Stimulated activated CD4-positive, alpha-beta T cell treated with anti-CD3 and anti-CD28 coated beads, Interleukin-1b, Interleukin-23, amount 100 ng/mL, for 1 hour (primary cell): ENCODE measurements at regions not wholly inside any gene's neighbourhood (a gene's known extent, or its start where the extent isn't known, plus 50 kb on each side); places are given as distances from the start of the nearest gene placed in this dataset.

Experiments used
- DNase-seq, 2 donors: peaks; one replicate each; pipeline ENCODE4 v3.0.0-alpha.2; 2020; ENCODE audit warnings: low read depth in 2 of 2

DNA sequence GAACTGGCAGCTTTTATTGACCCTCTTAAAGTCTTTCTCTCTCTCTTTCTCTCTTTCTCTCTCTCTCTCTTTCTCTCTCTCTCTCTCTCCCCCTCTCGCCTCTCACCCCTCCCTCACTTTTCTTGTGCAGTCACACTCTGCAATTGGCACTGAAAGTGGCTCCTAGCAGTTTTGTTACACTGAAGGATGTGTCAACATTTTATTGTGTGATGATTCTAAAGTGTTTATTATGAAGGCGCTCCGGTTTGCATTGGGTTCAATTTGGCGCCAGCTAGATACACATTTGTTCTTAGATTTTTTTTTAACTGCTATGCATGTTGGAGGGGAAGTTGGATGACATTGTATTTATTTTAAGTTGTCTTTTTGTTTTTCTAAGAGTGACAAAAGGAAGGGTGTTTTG, 64.0 kb upstream of the CHRM3 start:
- no peak for DNase-seq

DNA sequence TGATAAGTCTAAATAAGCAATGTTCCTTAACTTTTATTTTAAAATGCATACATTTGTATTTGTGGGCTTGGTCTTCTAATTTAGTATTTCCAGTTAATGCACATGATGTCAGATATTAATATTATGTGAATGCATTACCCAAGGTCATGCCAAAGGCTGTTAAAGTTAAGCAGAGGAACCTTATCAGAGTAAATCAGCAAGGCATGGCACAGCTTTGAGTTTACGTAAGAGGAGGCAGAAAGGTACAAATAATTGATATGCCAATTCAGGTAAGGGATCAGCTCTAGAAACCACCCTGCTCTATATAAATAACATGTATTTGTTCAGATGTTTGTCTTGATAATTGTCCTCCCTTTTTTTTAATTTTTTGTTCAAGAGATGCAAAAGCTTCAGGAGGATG, 64.5 kb upstream of the CHRM3 start:
- DNase-seq = no peak

DNA sequence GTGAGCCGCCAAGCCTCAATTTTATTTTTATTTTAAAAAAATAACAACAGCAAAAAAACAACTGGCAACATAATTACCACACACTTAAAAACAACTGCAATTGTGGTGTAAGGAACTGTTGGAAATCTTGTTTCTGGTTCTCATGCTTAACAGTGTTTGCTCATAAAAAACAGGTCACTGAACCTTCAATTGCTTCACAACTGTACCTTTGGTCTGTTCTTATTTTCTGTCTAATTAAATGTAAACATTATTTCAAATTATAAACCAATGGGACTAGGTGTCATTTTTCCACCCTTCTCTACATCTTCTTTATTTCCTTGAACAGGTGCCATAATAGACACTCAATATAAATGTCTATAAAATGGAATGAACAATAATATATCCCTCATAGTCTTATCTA, 68.4 kb upstream of the CHRM3 start:
- DNase-seq = no peak

DNA sequence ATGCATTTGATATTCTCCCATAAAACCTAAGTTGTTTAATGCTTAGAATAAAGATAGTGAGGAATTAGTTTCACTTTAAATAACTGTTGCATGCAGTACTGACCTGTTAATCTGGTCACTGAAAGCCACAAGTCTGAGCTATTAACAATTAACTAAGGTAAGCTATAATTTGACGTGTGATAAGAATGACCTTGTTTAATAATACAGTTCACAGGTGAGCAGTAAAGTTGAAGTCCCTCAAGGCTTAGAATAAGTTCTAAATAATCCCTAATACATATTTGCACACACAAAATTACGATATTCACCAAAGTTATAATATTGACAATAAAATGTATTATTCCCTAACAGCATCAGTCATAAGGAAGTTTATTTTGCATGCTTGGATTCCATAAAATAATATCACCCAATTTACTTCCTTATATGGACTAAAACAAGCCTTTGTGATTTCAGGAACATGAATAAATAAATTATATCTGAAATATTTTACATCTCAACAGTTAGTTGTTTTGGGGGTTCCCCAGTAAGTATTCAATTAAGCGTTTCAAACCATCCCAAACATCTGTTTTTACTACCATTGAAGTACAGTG, 70.6 kb upstream of the CHRM3 start:
- DNase-seq = no peak

DNA sequence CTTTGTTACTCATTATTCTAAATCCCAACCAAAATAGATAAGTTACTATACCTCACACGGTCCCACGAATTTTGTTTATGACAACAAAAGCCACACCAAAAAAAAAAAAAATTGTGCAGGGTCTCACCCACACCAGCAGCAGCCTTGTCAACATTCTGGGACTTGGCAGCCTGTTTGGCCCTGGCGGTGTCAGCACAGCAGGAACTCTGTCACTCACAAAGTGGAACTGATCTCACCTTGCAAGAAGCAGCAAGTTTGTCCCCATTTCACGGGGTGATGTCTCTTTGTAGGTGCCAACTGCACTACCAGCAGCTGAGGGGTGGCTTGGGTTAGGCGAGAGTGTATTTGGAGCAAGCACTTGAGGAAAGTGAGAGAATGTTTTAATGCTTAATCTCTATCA, 75.0 kb upstream of the CHRM3 start:
- DNase-seq = no peak

DNA sequence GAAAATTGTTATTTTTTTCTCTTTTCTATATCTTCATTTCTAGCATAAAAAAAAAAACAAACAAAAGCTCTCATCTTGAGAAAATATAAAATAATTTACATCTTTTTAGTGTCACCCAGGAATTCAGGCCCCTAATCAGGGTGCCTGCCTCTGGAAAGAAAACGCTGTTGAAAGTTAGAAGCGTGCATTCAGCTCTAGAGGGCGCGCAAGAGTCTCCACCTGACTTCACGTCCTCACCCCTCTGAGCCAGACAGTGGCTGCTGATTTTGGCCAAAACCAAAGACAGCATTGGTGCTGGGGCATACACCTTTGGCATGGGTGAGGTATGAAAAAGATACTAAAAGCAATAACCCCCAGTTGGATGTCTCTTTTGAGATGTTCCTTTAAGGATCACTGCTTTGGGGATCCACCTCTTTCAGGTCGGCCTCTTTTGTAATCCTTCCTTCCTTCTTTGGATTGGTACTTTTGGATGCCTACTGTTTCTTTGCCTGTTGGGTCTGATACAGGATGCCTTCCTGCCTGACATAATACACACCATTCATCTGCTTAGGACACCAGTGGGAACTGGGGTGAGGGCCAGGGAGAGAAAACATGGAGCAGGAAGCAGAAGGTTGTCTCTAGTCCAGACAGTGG, 77.6 kb upstream of the CHRM3 start:
- no peak for DNase-seq

DNA sequence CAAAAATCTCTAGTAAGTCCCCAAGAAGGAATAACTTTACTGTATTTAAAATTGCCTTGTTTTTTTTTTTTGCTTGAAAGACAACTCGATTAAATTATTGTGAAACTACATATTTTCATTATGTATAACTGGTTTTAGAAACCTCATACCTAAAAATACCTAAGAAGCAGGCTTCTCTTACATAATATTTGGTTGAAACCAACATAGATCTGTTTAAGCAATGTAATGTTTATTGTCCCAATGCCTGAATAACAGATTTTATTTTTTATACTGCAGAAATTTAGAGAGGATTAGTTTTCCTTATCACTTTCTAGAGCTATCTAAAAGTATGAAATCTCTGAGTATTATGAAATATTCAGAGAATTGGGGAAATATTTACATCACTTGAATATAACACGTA, 78.5 kb upstream of the CHRM3 start:
- no peak for DNase-seq

DNA sequence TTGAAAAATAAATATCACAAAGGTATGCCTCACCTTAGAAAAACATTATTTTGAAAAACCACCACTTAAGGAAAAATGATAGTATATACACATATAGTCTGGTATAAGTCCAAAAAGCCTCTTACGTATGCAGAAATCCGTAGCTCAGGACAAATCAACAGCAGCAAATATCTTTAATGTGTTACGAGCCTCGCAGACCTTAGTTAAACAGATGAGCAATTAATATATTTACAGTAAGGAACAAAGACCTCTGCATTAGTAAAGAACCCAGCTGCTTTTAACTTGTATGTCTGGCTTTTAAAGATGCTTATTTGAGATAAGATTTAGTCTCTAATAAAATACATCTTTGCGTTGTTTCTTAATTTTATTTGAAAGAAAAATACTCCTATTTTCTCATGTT, 79.9 kb upstream of the CHRM3 start:
- DNase-seq = no peak

DNA sequence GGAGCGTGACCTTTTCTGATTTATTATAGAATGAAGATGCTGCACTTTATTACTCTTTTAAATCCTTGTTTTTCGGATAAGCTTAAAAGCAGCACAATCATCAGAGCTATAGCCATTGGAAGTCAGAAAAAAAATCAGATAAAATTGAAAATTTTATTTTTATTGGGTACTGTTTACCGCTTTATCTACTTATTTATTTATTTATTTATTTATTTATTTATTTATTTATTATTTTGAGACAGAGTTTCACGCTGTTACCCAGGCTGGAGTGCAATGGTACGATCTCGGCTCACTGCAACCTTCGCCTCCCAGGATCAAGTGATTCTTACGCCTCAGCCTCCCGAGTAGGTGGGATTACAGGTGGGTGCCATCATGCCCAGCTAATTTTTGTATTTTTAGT, 83.1 kb upstream of the CHRM3 start:
- no peak for DNase-seq

DNA sequence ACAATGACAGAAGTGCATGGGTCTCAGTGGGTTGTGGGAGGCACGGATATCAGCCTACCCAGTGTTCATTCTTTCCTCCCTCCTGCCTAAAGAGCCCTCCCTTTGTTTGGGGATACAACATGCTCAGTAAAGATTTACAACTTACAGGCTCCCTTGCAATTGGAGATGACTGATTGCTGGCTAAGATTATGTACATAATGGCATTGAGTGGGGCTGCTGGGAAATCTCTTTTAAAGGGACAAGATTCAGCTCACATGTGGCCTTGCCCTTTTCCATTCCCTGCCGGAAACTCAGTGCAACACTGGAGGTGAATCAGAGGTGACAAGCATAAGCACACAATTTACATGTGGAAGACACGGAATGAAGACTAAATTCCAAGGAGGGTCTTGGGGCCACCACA, 83.7 kb upstream of the CHRM3 start:
- DNase-seq = no peak

DNA sequence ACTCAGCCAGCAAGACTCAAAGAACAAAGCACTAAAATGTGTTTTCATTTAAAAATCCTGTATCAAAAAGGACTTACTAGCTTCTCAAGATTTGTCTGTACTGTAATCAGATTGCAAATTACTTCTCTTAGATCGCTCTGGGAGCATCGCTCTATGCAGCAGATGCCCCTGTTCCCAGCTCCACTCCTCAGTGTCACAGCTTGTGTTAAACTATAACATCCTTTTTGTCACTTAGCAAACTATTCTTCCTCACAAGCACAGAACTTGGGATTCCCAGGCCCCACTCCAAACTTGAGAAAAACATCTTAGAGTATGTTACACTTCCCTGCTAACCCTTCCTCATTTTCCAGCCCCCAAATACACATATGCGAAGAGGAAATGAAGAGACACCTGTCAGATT, 85.1 kb upstream of the CHRM3 start:
- no peak for DNase-seq

DNA sequence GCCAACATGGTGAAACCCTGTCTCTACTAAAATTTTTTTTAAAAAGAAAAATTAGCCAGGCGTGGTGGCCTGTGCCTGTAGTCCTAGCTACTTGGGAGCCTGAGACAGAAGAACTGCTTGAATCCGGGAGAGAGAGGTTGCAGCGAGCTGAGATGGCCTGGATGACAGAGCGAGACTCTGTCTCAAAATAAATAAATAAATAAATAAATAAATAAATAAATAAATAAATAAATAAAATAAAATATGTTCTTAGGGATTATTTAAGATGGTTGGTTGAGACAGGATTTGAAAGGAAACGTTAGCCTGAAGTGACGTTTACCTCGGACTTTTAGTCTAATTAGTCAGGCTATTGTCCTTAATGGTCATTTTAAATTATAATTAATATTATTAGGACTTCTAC, 88.5 kb upstream of the CHRM3 start:
- DNase-seq = no peak

DNA sequence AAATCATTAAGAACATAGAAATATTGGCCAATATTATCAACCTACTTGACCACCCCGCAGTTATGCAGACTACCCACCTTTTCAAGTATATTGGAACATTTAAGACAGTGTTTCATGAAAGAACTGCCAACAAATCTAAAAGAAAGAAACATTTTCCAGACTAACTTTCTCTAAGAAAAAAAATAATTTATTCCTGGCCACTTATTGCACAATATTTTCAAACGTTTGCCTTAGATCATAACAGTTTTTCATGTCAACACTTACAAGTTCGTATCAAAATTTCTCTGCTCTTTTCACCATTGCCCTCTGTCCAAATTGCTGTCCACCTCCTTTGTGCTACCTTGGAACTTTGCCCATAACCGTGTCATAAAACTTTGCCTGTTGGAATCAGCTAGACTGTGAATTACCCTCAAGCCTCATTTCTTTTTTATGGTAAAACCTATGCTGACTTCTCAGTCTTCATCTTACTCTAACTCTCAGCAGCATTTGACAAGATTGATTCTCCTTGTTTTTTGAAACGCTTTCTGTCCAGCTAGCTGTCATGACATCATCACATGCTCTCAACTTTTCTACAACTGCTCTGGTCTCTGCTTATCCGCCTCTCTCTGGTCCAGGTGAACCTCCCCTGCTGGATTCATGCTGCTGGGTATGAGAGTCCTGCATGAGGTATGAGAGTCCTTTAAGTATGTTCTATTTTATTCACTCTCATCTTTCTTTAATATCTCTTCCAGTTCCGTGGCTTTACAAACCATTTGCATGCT, 92.8 kb upstream of the CHRM3 start:
- no peak for DNase-seq

DNA sequence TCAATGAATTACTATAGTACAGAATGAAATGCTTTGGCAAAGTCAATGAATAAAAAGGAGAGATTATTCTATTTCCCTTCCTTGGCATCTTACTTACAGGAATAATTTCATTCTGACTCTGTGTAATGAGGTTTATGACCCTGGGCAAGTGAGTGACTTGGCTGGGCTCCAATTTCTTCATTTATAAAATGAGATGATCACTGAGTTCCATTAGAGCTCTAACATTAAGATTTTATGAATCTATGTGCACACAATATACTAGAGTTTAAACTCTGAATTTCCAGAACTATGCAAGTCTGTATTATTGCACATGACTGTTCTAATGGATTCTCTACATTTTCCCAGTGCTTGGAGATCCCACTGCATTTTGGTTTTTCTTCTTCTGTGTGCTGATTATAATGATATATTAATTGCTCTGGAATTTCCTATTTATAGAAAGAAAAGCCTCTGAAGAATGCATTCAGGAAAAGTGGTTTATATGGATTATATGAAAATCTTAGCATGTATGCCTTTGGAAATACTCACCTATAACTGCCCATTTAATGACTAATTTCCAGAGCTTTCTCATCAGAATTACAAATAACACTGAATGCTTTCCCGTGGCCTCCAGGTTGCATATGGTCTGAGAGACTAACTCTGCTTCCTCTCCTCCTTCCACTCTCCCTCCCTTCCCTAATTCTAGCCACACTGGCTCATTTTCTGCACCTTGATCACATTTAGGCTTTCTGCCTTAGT, 97.4 kb upstream of the CHRM3 start:
- no peak for DNase-seq

DNA sequence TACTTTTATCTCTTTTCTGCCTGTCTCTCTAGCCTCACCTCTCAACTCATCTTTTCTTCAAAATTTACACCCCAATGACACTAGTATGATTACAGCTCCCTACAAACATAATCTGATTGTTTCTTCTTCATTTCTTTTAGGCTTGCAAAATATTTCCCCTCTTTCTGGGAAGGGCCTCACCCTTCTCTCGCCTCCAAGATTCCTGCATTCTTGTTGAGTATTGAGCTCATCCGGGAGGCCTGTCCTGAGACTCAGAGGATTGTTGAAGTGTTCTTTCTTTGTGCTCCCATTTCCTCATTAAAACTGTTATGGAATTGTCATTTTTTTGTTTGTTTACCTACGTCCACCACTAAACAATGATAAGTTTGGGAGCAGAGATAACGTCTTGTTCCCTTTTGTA, 99.1 kb upstream of the CHRM3 start:
- DNase-seq = no peak

DNA sequence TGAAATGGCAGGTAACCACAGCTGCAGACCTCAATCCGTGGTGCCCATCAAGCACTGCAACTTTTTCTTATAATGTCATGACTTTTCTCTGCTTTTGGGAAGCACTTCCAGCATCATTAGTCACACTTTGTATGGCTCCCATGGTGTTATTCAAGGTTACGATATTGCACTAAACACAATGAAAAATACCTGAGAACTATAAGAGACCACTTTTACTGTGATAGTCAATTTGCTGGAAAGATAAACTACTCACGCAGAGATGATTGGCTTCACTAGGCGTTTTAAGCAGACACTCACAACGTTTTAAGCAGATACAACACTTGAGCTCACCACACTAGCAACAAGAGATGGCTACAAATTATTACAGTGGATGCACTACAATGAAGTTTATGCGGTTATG, 103.2 kb upstream of the CHRM3 start:
- DNase-seq = no peak

DNA sequence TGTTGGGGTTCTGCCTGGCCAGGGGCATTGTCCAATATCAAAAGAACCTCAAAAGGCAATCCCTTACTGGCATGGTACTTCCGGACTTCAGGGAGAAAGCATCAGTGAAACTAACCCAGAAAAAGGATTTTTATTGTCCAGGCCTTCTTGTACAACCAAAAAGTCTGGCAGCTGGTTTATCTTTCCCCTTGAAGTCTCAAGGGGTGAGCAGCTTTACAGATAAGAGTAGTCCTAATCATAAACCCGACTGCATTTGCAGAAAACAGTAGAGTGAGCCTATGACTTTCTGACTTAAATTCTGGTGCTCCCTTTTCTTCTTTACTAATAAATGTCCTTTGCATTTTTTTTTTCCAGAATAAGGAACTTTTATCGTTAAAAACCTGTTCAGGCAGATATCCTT, 104.0 kb upstream of the CHRM3 start:
- no peak for DNase-seq

DNA sequence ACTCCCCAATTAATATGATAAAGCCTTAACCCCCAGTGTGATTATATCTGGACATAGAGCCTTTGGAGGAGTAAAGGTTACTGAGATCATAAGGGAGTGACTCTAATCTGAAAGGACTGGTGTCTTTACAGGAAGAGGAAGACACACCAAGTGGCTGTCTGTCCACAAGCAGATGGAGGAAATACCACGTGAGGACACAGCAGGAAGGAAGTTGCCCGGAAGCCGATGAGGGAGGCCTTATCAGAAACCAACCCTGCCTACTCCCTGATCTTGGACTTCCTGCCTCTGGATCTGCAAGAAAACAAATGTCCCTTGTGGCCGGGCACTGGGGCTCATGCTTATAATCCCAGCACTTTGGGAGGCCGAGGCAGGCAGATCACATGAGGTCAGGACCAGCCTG, 110.3 kb upstream of the CHRM3 start:
- DNase-seq = no peak

DNA sequence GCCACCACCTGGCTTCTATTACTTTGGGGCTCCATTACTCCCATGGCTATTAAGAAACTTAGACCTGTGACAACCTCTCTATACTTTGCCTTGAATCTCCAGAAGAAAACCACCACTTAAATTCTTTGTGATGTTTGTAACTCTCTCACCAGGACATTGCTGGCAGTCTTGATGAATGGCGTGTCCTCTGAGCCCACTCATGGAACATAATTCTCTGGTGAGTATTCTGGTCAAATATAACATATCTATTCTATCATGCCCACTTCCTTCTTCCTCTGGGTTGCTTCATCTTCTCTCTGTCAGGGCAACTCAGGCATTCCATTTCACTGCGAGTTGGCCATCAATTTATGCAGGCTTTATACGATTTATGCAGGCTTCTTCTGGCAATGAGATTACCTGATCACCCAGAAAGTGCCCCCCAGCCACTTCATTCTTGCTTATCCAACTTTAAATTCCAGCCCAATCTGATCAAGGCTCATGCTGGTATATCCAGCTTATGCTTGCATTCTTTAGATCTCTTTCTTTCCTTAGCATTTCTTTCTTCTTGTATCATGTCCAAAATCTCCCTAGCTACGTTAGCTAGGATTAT, 112.0 kb upstream of the CHRM3 start:
- no peak for DNase-seq

DNA sequence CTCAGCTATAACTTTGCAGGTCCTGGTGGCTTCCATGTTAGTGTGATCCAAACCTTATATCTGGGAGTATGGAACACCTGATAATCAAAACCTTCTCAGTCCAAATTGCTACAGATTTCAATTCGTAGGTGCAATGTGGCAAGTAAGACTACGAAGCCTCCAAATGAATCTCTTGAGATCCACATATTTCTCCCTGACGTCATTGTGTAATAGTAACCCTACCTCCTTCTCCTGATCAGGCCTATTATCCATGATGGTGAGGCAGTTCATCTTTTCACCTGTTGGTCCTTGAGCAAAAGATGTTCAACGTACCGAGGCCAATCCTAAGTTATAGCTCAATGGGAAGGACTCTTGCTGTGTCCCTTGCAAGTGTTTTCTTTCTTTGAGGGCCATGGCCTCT, 115.9 kb upstream of the CHRM3 start:
- no peak for DNase-seq

DNA sequence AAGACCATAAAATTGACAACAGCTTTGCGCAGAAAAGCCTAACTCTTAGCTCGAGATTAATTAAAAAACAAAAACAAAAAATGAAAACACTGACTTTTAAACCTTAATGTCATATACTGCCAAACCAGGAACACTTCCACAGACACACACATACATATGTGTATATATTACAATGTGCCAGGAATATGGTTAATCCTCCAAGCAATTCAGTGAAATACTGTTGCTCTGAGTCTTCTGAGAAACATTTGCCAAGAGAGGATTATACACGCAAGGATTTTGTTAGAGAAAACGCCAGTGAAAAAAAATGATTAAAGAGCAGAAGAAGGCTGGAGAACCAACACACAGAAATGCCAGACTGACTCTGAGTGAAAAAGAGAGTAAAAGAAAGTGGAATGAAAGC, 116.7 kb upstream of the CHRM3 start:
- DNase-seq = no peak

DNA sequence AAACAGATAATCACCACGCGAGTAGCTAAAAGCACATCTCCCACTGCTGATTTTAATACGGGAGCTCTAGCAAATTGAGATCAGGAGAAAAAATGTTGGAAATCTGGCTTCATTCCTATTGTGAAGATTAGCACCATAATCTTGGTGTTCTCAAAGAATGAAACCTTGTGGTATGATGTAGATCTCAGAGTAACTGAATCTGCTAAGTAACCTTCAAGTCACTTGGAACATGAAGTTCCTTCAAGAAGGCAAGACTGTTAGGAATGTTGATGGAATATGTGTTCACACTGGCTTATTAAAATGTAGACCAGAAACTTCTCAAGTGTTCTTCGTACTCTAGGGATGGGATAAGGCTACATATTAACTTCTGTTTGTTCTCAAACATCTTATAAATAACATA, 117.4 kb upstream of the CHRM3 start:
- no peak for DNase-seq

DNA sequence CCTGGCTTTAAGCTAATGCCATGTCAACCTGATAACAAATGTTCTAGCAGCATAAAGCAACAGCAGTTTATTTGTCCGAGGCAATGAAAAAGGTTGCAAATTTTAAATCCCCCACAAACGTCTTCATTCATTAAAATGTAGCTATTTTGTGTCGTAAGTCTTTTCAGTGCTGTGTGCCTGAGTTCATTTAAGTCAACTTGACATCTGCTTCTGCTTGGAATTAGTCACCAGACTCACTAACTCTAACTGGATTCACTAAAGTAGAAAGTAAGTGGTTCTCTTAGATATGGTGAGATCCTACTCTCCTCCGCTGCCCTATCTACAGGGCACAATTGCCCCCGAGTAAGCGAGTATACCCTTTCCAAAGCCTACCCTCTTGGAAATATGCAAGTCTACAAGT, 118.4 kb upstream of the CHRM3 start:
- no peak for DNase-seq
